COLO668 (cell line): ENCODE measurements at regions not wholly inside any gene's neighbourhood (a gene's known extent, or its start where the extent isn't known, plus 50 kb on each side); places are given as distances from the start of the nearest gene placed in this dataset.

Source experiments
- DNase-seq: peaks from one replicate; lab custom pipeline; 2025; ENCODE audit not compliant: unreplicated experiment; lab: John Stamatoyannopoulos, UW

DNA sequence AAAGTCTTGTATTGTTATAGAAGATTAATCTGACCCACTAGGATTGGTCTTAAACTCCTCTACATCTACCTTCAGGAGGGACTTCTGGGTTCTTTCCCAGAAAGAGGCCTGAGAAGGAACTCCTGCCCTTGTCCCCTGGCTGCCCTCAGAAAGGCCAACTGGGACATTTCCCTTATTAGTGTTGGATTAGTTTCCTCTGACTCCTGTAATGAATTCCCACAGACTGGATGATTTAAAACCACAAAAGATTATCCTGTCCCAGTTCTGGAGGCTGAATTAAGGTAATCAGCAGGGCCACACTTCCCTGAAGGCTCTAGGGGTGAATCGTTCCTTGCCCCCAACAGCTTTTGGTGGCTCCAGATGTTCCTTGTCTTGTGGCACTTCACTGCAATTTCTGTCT, 102.8 kb upstream of the NMNAT3 start:
- no peak for DNase-seq

DNA sequence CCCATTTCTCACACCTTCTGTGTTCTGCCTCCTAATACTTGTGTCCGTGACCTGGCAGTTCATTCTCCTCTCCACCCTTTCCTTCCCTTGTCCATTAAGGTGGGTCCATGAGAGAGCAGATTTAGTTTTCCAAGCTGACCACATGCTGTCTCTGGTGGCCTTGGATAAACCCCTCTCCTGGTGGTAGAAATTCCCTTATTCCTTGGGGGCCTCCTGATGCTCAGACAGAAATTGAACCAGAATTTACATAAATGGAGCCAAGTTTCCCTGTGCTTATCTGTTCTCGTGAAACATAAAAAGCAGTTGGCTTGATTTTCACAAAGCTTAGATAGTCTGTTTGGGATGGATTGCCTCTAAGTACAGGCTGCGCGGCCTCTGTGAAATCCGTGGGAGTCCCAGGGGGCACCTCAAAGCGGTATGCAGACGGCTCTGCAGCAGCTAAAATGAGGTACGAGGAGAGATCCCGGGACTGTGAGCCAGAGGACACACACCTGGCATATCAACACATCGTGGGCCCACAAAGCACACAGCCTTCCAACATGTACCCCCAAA, 101.0 kb upstream of the NMNAT3 start:
- no peak for DNase-seq

DNA sequence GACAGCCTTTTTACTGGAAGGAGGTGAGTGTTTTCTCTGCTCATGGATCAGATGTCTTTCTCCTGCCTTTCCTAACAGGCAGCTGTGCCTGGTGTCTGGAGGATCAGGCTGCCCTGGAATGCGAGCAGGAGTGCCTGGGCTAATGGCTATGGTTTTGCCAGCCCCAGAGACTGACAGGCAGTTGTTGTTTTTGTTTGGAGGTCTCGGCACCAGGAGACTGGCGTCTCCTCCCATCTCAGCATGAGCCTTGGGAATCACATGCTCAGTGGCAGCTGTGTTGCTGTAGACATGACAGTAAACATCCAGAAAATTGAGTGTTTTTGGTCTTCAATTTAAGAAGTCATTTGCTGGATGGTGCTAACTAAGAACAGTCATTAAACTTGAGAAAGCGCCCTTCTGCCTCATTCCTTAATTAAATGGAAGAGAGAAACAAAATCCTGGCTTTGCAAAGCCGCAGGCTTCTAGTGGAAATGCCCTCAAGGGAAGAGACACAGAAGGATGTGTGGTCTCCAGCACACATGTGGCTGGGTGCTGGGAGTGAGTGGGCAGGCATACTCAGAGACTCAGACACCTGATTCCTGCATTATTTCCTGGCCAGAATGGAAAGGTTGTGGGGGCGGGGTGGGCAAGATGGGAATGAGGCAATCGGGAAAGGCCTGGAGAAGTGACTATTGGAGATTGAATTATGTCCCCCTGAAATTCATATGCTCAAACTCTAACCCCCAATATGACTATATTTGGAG, 97.0 kb upstream of the NMNAT3 start:
- no peak for DNase-seq

DNA sequence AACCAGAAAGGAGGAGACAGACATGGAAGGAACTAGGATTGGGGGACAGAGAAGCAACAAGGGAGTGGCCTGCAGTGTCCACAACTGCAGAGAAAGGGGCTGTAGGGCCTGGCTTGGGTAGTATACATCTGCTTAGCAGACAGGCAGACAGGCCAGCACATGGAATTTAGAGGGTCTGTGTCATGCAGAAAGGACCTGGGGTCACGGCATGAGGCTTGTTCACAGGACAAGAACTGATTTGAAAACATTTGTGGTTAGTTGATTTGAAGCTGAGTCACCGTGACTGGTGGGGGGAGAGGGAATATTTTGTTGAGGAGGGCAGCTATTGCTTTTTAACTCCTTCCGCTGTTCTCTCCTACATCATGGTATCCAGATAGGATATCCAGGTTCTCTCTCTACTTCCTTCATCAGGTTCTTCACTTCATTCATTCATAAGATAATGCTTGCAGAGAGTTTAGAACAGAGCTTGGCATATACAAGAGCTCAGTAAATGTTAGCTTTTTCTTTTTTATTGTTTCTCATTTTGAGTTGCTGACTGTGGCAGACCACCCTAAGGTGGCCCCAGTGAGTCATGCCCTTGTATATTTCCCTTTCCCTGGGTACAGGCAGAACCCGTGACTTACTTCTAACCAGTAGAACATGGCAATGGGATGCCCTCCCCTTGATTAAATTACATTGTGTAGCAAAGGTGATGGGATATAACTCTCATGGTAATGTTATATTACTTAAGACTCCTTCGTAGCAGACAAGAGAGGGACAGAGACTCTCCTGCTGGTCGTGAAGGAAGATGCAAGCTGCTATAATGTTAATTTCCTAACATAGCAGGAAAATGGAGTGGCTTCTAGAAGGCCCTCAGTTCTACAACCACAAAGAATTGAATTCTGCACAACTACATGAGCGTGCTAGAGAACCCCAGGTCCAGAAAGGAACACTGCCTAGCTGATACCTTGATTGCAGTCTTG, 95.0 kb upstream of the NMNAT3 start:
- DNase-seq: no peak

- no peak for DNase-seq
Observed at GRCh38 chr3:139771331-139771730, 93.6 kb upstream of the NMNAT3 start.

DNA sequence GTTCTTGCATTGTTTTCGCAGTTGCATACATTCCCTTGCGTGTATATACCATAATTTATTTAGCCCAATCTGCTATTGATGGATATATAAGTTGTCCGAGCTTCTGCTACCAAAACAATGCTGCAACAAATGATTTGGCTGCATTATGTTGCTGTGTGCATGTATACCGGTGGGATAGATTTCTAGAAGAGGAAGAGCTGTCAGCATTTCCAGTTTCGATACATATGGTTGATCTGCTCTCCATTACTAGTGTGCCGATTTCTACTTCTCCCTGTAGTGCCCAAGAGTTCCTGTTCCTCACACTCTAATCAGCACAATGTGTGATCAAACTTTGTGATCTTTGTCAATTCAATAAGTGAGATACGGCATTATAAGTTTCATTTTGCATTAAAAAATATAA, 92.8 kb upstream of the NMNAT3 start:
- no peak for DNase-seq

- DNase-seq: no peak
Observed at GRCh38 chr3:139769796-139770195, 92.0 kb upstream of the NMNAT3 start.

- no peak for DNase-seq
Observed at GRCh38 chr3:139764936-139765335, 87.2 kb upstream of the NMNAT3 start.

GRCh38 chr3:139764069-139764905, 86.5 kb upstream of the NMNAT3 start:
- DNase-seq: no peak

GRCh38 chr3:139762302-139762701, 84.5 kb upstream of the NMNAT3 start:
- DNase-seq: no peak

- DNase-seq: no peak
Observed at GRCh38 chr3:139759470-139759869, 81.7 kb upstream of the NMNAT3 start.

DNA sequence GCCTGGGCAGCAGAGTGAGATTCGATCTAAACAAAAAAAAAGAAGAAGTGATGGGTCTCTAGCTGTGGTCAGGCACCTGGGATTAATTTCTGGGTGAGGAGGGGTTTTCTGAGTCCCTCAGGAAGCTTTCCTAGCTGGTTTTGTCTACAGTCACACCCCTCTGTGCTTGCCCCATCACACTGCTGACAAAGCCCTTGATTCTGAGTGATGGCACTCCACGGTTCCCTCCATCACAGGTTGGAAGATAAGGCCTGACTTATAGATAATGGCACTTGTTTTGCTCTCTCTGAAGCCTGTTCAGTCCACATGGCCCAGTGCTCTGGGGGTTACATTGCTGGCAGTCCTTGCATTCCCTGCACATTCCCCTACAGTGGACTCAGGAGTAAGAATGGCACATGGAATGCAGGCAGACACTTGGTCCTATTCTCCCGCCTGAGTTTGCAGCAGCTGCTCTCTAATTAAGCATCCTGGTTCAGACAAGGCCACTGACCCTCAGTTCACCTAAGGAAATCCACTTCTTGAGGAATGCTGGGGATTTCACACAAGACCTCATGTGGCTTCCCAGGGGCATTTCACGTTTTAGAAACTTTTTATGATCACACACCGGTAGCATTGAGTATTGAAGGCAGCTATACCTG, 81.0 kb upstream of the NMNAT3 start:
- DNase-seq: no peak

DNA sequence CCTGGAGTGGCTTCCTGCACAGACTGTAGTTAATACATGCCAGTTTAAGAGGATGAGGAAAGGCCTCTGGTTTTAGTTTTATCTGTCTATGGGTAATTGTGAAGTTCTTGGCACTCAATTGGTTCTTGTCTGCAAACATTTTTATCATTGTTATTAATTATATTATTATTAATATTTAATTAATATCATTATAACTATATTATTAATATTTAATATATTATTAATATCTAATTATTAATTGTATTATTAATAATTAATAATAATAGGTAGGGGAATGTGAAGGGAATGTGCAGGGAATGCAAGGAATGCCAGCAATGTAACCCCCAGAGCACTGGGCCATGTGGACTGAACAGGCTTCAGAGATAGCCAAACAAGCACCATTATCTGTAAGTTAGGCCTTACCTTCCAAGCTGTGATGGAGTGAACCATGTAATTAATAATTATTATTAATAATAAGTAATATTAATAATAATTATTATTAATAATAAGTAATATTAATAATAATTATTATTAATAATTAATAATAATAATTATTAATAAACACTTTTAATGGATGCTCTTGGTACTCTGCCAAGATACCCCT, 79.8 kb upstream of the NMNAT3 start:
- no peak for DNase-seq

DNA sequence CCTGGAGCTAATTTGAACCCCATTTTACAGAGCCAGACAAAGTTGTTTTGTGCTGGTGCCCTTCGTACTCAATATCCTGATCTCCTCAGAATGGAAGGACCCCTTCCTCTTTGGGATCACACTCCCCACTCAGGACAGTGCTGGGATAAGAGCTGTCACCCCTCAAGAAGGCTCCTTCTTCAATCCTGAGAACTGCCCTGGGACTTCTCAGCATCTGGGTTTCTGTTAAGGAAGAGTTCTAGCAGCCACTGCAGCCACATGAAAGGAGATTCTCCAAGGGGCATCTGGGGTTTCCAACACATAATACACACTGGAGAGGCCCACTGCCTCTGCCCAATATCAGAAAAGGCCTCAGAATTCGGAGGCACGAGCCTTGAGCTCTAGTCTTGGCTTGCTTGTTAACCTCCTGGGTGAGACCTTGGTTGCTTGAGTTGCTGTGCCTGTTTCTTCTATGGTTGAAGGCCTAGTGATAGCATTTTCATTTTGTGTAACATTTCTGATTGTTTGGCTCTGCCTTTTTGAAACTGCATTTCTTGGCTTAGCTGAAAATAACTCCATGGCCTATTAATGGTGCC, 78.8 kb upstream of the NMNAT3 start:
- DNase-seq: no peak

GRCh38 chr3:139755551-139755950, 77.8 kb upstream of the NMNAT3 start:
- no peak for DNase-seq

DNA sequence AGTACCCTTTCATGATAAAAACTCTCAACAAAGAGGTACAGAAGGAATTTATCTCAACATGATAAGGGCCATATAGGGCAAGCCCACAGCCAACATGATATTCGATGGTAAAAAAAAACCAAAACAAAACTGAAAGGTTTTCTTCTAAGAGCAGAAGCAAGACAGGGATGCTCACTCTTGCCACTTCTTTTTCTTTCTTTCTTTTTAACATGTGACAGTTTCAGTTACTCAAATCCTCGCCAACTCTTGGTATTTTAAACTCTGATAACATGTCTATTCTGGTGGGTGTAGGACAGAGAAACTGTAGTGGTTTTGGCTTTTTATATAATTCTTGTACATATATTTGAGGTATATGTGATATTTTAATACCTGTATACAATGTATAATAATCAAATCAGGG, 74.0 kb upstream of the NMNAT3 start:
- DNase-seq: no peak

GRCh38 chr3:139746481-139746880, 68.7 kb upstream of the NMNAT3 start:
- no peak for DNase-seq

- no peak for DNase-seq
Observed at GRCh38 chr3:139745831-139746230, 68.1 kb upstream of the NMNAT3 start.

DNA sequence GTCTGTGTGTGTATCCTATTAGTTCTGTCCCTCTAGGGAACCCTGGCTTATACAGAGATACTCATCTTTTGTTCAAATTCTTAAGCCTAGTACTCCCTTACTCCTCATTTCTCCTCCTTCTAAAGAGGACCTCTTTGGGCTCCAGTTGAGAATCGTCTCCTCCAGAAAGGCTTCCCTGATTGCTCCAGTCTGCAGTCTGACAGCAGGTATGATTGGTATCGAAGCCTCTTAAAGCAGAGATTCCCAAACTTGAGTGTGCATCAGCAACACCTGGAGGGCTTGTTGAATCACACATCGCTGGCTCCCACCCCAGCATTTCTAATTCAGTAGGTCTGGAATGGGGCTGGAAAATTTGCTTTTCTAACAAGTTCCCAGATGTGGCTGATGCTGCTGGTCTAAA, 60.9 kb upstream of the NMNAT3 start:
- DNase-seq: no peak
